Lower leg skin (tissue), 4 donors: ENCODE measurements at regions not wholly inside any gene's neighbourhood (a gene's known extent, or its start where the extent isn't known, plus 50 kb on each side); places are given as distances from the start of the nearest gene placed in this dataset.

Experiments used
- DNase-seq, 2 donors: peaks; one replicate each; pipeline ENCODE4 v3.0.0-alpha.2; 2019; ENCODE audit warnings: low spot score in 2 of 2
- H3K4me3 ChIP-seq: fragments of 200-600 bp; sonication (generic); 2 replicates; pipeline ENCODE4 v1.5.1; 2017; ENCODE audit warnings: mild to moderate bottlenecking, low read depth; ENCODE audit not compliant: poor library complexity, severe bottlenecking
- POLR2A ChIP-seq, 2 donors: fragments of 450-650 bp; IDR thresholded peaks; one replicate each; pipeline ENCODE4 v1.6.1; 2016 to 2017; ENCODE audit warnings: antibody characterized with exemption in 2 of 2, mild to moderate bottlenecking in 1 of 2, moderate library complexity in 1 of 2
- WGBS, 2 donors: methylation state at CpG; one replicate each; pipeline ENCODE4 v1.1.5; 2018; 5-methylcytosine and 5-hydroxymethylcytosine counted together
- intact Hi-C: fragments of 100-400 bp; cut with DNase I; formaldehyde crosslinking; loops from one replicate; pipeline ENCODE4 v1.15.0; 2023; ENCODE audit warnings: low total_unique reads
- TF ChIP-seq, protein P1 (sequence below), 3 donors: fragments of 450-650 bp; IDR thresholded peaks; one replicate each; pipeline ENCODE4 v1.5.1; 2016; ENCODE audit warnings: antibody characterized with exemption in 3 of 3, mild to moderate bottlenecking in 3 of 3, moderate library complexity in 2 of 3

DNA sequence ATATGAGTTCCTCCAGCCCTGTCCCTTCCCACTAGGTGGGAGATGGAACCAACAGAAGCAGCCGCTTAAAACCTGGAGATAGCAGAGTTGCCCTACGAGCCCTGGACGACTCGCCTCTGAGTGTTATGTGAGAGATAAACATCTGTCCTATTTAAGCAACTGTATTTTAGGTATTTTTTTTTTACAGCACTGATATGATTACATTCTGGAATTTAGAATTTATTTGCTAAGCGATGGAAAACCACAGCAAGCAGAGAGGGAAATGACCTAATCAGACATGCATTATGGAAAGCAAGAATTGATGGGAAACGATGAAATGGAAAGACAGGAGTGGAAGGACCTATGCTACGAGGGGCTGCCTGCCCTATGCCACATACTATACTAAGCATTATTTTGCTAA, 379.0 kb upstream of the IL12A start:
- no peak for TF ChIP-seq POLR2A (IDR thresholded peaks at IDR 0.05)
- TF ChIP-seq, protein P1, sequence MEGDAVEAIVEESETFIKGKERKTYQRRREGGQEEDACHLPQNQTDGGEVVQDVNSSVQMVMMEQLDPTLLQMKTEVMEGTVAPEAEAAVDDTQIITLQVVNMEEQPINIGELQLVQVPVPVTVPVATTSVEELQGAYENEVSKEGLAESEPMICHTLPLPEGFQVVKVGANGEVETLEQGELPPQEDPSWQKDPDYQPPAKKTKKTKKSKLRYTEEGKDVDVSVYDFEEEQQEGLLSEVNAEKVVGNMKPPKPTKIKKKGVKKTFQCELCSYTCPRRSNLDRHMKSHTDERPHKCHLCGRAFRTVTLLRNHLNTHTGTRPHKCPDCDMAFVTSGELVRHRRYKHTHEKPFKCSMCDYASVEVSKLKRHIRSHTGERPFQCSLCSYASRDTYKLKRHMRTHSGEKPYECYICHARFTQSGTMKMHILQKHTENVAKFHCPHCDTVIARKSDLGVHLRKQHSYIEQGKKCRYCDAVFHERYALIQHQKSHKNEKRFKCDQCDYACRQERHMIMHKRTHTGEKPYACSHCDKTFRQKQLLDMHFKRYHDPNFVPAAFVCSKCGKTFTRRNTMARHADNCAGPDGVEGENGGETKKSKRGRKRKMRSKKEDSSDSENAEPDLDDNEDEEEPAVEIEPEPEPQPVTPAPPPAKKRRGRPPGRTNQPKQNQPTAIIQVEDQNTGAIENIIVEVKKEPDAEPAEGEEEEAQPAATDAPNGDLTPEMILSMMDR (IDR thresholded peaks at IDR 0.05), result no peak
- WGBS, 2 donors, result 73 to 77% methylated on average over 7 of the region's 7 CpGs
- DNase-seq, result no peak
- intact Hi-C loops, result no loop called here
- H3K4me3 ChIP-seq, result no peak overlapping the region

DNA sequence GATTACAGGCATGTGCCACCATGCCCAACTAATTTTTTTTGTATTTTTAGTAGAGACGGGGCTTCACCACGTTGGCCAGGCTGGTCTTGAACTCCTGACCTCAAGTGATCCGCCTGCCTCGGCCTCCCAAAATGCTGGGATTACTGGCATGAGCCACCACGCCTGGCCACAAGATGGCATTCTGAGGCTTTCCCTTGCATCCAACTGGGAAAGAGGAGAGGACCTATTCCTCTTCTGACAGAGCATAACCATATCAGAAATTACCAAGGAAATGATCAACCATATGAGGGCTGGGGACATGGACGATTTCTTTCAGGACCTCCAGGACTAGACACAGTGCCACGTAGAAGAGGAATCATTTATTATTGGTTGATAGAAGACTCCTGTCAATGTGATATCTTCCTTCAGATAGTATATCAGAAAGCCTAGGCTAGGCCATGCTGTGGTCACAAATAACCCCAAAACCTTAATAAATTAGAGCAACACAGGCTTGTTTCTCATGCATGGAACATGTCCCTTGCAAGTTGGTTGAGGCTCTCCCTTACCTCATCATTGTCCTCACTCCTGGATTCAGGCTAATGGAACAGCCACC, 372.3 kb upstream of the IL12A start:
- H3K4me3 ChIP-seq, result no peak overlapping the region
- intact Hi-C loops, result no loop called here
- 43 to 54% methylated on average over 7 of the region's 7 CpGs for WGBS, 2 donors
- DNase-seq, result no peak
- TF ChIP-seq, protein P1 (IDR thresholded peaks at IDR 0.05), result no peak
- no peak for TF ChIP-seq POLR2A (IDR thresholded peaks at IDR 0.05)

DNA sequence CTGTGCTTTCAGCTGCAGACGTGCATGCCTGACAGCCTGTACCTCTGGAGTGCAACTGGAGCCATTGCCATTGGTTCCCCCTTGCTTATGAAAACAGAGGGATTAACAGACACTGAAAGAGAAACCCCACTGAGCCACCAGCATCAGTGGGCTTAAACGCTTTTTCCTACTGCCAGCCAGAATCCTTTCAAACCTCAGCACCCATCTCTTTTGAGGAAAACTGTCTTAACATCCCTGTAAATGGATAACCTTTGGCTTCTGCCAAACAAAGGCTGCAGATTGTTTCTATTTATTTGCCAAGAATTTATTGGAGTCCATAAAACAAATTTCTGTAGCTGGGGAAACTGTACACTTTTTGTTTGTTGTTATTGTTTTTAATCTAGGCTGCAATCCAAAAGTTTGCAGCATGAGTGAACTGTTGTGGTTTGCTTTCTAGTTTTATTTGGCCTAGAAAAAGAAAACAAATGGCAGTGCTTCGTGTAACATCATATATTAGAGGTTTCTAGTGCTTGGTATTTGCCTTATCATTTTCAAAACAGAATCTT, 369.2 kb upstream of the IL12A start:
- no peak for TF ChIP-seq POLR2A (IDR thresholded peaks at IDR 0.05)
- TF ChIP-seq, protein P1 (IDR thresholded peaks at IDR 0.05), result no peak

DNA sequence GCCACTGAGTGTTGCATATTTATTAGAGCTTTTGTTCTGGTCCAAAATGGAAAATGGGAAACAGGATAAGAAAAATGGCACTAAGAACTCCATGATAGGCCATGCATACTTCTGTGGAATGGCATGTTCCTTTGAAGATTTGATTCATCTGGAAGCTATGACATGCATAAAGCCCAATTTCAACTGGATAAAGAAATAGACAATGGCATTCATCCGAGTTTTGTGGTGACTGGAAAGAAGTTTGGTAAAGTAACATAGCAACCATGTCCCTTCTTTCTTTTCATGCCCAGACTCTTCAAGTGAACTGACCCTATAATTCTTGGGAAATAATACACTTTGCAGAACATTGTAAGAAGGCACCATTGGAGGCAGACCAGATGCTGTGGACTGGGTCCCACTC, 368.4 kb upstream of the IL12A start:
- TF ChIP-seq POLR2A (IDR thresholded peaks at IDR 0.05), result no peak
- TF ChIP-seq, protein P1 (IDR thresholded peaks at IDR 0.05), result no peak
- intact Hi-C loops, result no loop called here
- WGBS, 2 donors, result 68 to 81% methylated on average over 1 of the region's 1 CpG

More for the DNA sequence above, 369.2 kb upstream of the IL12A start:
- no peak for DNase-seq
- intact Hi-C loops, result no loop called here
- no peak overlapping the region for H3K4me3 ChIP-seq
- 39 to 47% methylated on average over 3 of the region's 3 CpGs for WGBS, 2 donors

DNA sequence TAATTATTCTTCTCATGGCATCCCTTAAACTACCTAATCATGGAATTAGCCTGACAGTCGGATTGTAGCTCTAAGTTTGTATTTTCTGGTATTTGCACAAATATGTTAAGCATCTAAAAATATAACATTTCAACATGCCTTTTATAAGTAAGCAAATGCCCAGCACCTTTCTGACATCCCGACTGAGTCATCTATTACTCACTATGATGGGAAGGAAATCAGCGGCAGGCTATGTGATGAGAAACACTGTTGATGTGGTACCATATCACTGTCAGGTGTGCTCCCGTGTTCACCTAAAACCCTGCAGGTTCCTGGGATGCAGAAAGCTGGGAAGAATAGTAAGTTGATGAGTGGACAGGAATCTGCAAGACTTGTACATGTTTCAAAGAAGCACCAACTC, 367.8 kb upstream of the IL12A start:
- TF ChIP-seq, protein P1 (IDR thresholded peaks at IDR 0.05), result no peak
- TF ChIP-seq POLR2A (IDR thresholded peaks at IDR 0.05), result no peak
- intact Hi-C loops, result no loop called here
- 62 to 75% methylated on average over 4 of the region's 4 CpGs for WGBS, 2 donors

More for the DNA sequence above, 368.4 kb upstream of the IL12A start:
- no peak overlapping the region for H3K4me3 ChIP-seq
- no peak for DNase-seq

DNA sequence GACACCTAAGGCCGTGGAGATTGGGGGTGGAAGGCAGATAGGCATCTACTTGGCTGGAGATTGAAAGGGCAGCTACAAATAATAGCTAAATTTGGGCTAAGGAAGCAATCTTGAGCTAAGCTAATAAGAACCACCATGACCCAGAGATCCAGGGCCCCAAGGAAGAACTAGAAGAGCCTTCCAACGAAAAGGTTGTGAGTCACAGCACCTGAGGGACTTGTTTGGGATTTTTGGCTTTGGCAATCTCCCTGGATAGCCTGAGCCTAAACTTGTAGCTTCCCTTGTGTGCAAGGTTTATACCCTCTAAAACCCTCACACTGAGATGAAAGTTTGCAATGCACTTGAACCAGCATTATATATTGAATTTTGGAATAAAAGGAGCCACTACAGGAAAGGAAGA, 364.0 kb upstream of the IL12A start:
- H3K4me3 ChIP-seq, result no peak overlapping the region
- WGBS, 2 donors, result 61 to 69% methylated on average over 2 of the region's 2 CpGs
- intact Hi-C loops, result no loop called here
- no peak for DNase-seq
- no peak for TF ChIP-seq POLR2A (IDR thresholded peaks at IDR 0.05)
- TF ChIP-seq, protein P1 (IDR thresholded peaks at IDR 0.05), result no peak

More for the DNA sequence above, 367.8 kb upstream of the IL12A start:
- no peak for DNase-seq
- no peak overlapping the region for H3K4me3 ChIP-seq
